ENCODE measurements at regions not wholly inside any gene's neighbourhood (a gene's known extent, or its start where the extent isn't known, plus 50 kb on each side); places are given as distances from the start of the nearest gene placed in this dataset.

DNA sequence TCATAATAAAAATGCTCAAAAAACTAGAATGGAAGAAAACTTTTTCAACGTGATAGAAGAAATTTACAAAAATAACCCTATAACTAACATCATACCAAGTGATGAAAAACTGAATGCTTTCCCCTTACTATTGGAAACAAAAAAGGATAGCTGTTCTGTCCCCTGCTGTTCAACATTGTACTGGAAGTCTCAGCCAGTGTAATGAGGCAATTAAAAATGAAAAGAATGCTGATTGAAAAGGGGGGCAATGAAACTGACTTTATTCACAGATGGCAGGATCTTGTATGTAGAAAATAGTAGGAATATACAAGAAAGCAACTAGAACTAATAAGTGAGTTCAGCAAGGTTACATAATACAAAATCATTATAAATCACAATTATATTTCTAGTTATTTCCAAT lies 337.9 kb upstream of the KITLG start:
- TF ChIP-seq POLR2A (IDR thresholded peaks at IDR 0.05; ENCODE audit: low read length) (no peak), GATA1 (IDR thresholded peaks at IDR 0.05; ENCODE audit: low read depth, low read length) (no peak)
